GM12878 (cell line): ENCODE measurements at regions not wholly inside any gene's neighbourhood (a gene's known extent, or its start where the extent isn't known, plus 50 kb on each side); places are given as distances from the start of the nearest gene placed in this dataset.

Experiments used
- MYC ChIP-seq: IDR thresholded peaks from 2 replicates; pipeline ENCODE4 v1.6.1; 2011; ENCODE audit warnings: mild to moderate bottlenecking, low read length, moderate library complexity, inconsistent platforms; ENCODE audit not compliant: insufficient read depth, insufficient replicate concordance, insufficient read length, severe bottlenecking
- SMAD1 ChIP-seq: fragments of 450-650 bp; IDR thresholded peaks from 2 replicates; pipeline ENCODE4 v1.6.1; 2018; ENCODE audit warnings: mild to moderate bottlenecking, low read depth; ENCODE audit not compliant: partially characterized antibody
- STAT1 ChIP-seq: fragments of 450-650 bp; conservative IDR thresholded peaks from 2 replicates; pipeline ENCODE4 v1.6.1; 2014; ENCODE audit warnings: antibody characterized with exemption, mild to moderate bottlenecking
- TF ChIP-seq, protein P1 (sequence below): fragments of 450-650 bp; IDR thresholded peaks from 2 replicates; pipeline ENCODE4 v1.6.1; 2017; ENCODE audit warnings: low read depth, mild to moderate bottlenecking, moderate library complexity
- TF ChIP-seq, protein P2 (sequence below): fragments of 450-650 bp; formaldehyde crosslinking; IDR thresholded peaks from 2 replicates; pipeline ENCODE4 v1.5.0; 2022; ENCODE audit warnings: mild to moderate bottlenecking, missing genetic modification characterization
- TF ChIP-seq, protein P3 (sequence below): fragments of 450-650 bp; IDR thresholded peaks from 2 replicates; pipeline ENCODE4 v1.6.1; 2018; ENCODE audit warnings: mild to moderate bottlenecking, low read depth, moderate library complexity; ENCODE audit not compliant: partially characterized antibody

GRCh38 chr22:49462291-49462690 lies 365.4 kb downstream of the BRD1 start (continued):
- TF ChIP-seq, protein P1, sequence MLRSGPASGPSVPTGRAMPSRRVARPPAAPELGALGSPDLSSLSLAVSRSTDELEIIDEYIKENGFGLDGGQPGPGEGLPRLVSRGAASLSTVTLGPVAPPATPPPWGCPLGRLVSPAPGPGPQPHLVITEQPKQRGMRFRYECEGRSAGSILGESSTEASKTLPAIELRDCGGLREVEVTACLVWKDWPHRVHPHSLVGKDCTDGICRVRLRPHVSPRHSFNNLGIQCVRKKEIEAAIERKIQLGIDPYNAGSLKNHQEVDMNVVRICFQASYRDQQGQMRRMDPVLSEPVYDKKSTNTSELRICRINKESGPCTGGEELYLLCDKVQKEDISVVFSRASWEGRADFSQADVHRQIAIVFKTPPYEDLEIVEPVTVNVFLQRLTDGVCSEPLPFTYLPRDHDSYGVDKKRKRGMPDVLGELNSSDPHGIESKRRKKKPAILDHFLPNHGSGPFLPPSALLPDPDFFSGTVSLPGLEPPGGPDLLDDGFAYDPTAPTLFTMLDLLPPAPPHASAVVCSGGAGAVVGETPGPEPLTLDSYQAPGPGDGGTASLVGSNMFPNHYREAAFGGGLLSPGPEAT: no peak
- TF ChIP-seq, protein P2, sequence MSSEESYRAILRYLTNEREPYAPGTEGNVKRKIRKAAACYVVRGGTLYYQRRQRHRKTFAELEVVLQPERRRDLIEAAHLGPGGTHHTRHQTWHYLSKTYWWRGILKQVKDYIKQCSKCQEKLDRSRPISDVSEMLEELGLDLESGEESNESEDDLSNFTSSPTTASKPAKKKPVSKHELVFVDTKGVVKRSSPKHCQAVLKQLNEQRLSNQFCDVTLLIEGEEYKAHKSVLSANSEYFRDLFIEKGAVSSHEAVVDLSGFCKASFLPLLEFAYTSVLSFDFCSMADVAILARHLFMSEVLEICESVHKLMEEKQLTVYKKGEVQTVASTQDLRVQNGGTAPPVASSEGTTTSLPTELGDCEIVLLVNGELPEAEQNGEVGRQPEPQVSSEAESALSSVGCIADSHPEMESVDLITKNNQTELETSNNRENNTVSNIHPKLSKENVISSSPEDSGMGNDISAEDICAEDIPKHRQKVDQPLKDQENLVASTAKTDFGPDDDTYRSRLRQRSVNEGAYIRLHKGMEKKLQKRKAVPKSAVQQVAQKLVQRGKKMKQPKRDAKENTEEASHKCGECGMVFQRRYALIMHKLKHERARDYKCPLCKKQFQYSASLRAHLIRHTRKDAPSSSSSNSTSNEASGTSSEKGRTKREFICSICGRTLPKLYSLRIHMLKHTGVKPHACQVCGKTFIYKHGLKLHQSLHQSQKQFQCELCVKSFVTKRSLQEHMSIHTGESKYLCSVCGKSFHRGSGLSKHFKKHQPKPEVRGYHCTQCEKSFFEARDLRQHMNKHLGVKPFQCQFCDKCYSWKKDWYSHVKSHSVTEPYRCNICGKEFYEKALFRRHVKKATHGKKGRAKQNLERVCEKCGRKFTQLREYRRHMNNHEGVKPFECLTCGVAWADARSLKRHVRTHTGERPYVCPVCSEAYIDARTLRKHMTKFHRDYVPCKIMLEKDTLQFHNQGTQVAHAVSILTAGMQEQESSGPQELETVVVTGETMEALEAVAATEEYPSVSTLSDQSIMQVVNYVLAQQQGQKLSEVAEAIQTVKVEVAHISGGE: no peak
- TF ChIP-seq MYC (no peak), STAT1 (no peak), SMAD1 (no peak)
- TF ChIP-seq, protein P3, sequence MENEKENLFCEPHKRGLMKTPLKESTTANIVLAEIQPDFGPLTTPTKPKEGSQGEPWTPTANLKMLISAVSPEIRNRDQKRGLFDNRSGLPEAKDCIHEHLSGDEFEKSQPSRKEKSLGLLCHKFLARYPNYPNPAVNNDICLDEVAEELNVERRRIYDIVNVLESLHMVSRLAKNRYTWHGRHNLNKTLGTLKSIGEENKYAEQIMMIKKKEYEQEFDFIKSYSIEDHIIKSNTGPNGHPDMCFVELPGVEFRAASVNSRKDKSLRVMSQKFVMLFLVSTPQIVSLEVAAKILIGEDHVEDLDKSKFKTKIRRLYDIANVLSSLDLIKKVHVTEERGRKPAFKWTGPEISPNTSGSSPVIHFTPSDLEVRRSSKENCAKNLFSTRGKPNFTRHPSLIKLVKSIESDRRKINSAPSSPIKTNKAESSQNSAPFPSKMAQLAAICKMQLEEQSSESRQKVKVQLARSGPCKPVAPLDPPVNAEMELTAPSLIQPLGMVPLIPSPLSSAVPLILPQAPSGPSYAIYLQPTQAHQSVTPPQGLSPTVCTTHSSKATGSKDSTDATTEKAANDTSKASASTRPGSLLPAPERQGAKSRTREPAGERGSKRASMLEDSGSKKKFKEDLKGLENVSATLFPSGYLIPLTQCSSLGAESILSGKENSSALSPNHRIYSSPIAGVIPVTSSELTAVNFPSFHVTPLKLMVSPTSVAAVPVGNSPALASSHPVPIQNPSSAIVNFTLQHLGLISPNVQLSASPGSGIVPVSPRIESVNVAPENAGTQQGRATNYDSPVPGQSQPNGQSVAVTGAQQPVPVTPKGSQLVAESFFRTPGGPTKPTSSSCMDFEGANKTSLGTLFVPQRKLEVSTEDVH: no peak
- TF ChIP-seq, all 136 proteins: peak for 0
